ENCODE measurements at regions not wholly inside any gene's neighbourhood (a gene's known extent, or its start where the extent isn't known, plus 50 kb on each side); places are given as distances from the start of the nearest gene placed in this dataset.
"Not testable (repeated sequence)": the region's sequence is repeated elsewhere in the genome, so short reads cannot be mapped to it uniquely, and the experiment has no call there.

DNA sequence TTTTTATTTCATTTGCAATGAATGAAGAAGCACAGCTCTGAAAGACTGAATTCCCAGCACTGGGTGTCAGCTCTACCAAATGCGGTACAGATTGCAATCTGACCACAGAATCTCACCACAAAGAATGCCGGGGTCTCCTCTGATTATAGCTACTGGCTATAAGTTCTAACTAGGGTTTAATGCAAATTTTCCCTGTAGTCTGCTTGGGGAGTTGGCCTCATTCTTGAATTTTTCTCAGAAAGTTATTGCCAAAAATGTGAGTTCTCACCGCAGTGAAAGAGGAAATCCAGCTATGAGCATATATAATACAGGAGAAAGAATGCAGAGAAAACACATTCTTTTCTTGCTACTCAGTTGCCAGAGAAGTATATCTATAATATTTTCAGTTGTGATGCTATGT is 1255.7 kb upstream of the LRRTM3 start:
- Histone ChIP-seq H2AFZ (replicated peaks) (no peak overlapping the region), H3K27me3 (no peaks in the 10 kb centered on the region), H3F3A (ENCODE audit: low read depth) (no peaks in the 10 kb centered on the region), H3K9ac (no peak overlapping the region), H3K4me2 (no peak overlapping the region), H3K36me3 (no peaks in the 10 kb centered on the region), H3K9me3 (ENCODE audit: low read depth) (no peaks in the 10 kb centered on the region), H3K27ac (no peak overlapping the region), H3K4me1 (no peaks in the 10 kb centered on the region), H3K79me2 (ENCODE audit: low read depth) (no peaks in the 10 kb centered on the region), H4K20me1 (ENCODE audit: low read depth) (no peaks in the 10 kb centered on the region), H3K4me3 (no peak overlapping the region)
- no peak overlapping the region for H3K27ac Mint-ChIP-seq
- H3K27me3 Mint-ChIP-seq (ENCODE audit: insufficient read depth, low read depth) = no peaks in the 10 kb centered on the region
- no peak overlapping the region for H3K4me3 Mint-ChIP-seq
- peaks cover 5% of the 10 kb centered on the region for H3K36me3 Mint-ChIP-seq
- H3K4me1 Mint-ChIP-seq = no peaks in the 10 kb centered on the region
- H3K9me3 Mint-ChIP-seq = peaks cover 3% of the 10 kb centered on the region
- TF ChIP-seq, protein P1, sequence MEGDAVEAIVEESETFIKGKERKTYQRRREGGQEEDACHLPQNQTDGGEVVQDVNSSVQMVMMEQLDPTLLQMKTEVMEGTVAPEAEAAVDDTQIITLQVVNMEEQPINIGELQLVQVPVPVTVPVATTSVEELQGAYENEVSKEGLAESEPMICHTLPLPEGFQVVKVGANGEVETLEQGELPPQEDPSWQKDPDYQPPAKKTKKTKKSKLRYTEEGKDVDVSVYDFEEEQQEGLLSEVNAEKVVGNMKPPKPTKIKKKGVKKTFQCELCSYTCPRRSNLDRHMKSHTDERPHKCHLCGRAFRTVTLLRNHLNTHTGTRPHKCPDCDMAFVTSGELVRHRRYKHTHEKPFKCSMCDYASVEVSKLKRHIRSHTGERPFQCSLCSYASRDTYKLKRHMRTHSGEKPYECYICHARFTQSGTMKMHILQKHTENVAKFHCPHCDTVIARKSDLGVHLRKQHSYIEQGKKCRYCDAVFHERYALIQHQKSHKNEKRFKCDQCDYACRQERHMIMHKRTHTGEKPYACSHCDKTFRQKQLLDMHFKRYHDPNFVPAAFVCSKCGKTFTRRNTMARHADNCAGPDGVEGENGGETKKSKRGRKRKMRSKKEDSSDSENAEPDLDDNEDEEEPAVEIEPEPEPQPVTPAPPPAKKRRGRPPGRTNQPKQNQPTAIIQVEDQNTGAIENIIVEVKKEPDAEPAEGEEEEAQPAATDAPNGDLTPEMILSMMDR (IDR thresholded peaks at IDR 0.05) = no peak
- no peak for TF ChIP-seq EZH2phosphoT487 (IDR thresholded peaks at IDR 0.05)
- DNase-seq (ENCODE audit: low spot score) = no peak

DNA sequence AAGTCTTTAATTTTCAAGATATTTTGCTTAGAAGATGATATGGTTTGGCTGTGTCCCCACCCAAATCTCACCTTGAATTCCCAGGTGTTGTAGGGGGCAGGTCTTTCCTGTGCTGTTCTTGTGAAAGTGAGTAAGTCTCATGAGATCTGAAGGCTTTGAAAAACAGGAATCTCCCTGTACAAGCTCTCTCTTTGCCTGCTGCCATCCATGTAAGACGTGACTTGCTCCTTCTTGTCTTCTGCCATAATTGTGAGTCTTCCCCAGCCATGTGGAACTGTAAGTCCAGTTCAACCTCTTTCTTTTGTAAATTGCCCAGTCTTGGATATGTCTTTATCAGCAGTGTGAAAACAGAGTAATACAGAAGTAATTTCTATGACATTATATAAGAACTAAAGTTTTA is 1255.2 kb upstream of the LRRTM3 start:
- not testable (repeated sequence) for DNase-seq (ENCODE audit: low spot score); H3K4me1 Mint-ChIP-seq; H3K9me3 Mint-ChIP-seq; H3K27ac ChIP-seq; H3K27me3 ChIP-seq; H3K27me3 Mint-ChIP-seq (ENCODE audit: insufficient read depth, low read depth); H3K36me3 Mint-ChIP-seq; H3K4me1 ChIP-seq; H3K9ac ChIP-seq; H3K4me2 ChIP-seq; H2AFZ ChIP-seq (replicated peaks); H3F3A ChIP-seq (ENCODE audit: low read depth); H4K20me1 ChIP-seq (ENCODE audit: low read depth); H3K27ac Mint-ChIP-seq; H3K36me3 ChIP-seq; H3K4me3 ChIP-seq; H3K4me3 Mint-ChIP-seq; H3K9me3 ChIP-seq (ENCODE audit: low read depth); H3K79me2 ChIP-seq (ENCODE audit: low read depth)

DNA sequence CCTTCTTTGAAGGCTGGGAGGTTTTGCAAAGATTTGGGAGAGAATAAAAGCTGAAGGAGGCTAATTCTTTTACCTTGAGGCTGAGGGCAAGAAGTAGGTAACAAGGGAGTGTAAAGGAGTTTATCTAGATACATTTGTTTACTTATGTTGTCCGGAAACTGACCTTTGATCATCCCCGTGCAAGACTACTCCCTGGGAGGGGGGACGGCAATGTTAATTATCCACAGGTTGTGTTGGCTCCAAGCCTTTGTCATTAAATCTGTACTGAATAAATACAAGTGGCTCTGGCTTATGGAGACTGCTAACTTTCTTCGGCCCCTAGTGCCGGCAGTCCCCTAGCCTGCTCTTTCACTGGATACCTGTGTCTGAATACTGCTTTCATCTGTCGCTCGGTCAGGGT is 1250.6 kb upstream of the LRRTM3 start:
- H3K27ac Mint-ChIP-seq = no peak overlapping the region
- no peak for DNase-seq (ENCODE audit: low spot score)
- H3K9ac ChIP-seq = no peak overlapping the region
- H3K36me3 ChIP-seq = no peaks in the 10 kb centered on the region
- H3K36me3 Mint-ChIP-seq = no peaks in the 10 kb centered on the region
- no peaks in the 10 kb centered on the region for H3K4me1 ChIP-seq
- no peaks in the 10 kb centered on the region for H3K4me1 Mint-ChIP-seq
- H3K4me2 ChIP-seq = no peak overlapping the region
- H3K27ac ChIP-seq = no peak overlapping the region
- H3K9me3 ChIP-seq (ENCODE audit: low read depth) = no peaks in the 10 kb centered on the region
- H3K9me3 Mint-ChIP-seq = no peaks in the 10 kb centered on the region
- H4K20me1 ChIP-seq (ENCODE audit: low read depth) = no peaks in the 10 kb centered on the region
- no peaks in the 10 kb centered on the region for H3K27me3 ChIP-seq
- no peaks in the 10 kb centered on the region for H3K27me3 Mint-ChIP-seq (ENCODE audit: insufficient read depth, low read depth)
- no peak for TF ChIP-seq EZH2 (IDR thresholded peaks at IDR 0.05)
- TF ChIP-seq, protein P1 (IDR thresholded peaks at IDR 0.05) = no peak
- no peak for TF ChIP-seq EZH2phosphoT487 (IDR thresholded peaks at IDR 0.05)
- H2AFZ ChIP-seq (replicated peaks) = no peak overlapping the region
- H3K4me3 ChIP-seq = no peak overlapping the region
- no peaks in the 10 kb centered on the region for H3F3A ChIP-seq (ENCODE audit: low read depth)
- H3K4me3 Mint-ChIP-seq = no peak overlapping the region
- no peaks in the 10 kb centered on the region for H3K79me2 ChIP-seq (ENCODE audit: low read depth)

DNA sequence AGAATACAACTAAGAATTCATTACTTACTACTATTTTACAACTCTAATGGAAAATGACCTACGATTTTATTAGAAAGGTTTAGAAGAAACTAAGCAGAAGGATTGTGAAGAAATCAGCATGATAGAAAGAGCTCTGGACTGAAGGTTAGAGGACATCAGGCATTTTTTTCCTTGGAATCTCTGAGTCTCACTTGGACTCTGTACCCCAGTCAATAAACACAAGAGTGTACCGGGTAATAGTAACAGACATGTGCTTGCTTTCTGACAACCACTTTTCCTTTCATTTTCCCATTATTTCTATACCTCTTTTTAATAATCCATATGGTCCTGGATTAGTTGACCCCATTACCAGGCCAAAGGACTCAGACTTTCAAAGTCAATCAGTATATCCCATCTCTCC is 1240.9 kb upstream of the LRRTM3 start:
- Histone ChIP-seq H3K4me3 (no peak overlapping the region), H3K9me3 (ENCODE audit: low read depth) (no peaks in the 10 kb centered on the region), H3K9ac (no peak overlapping the region), H3K27me3 (no peaks in the 10 kb centered on the region), H3K4me2 (no peak overlapping the region), H4K20me1 (ENCODE audit: low read depth) (no peaks in the 10 kb centered on the region), H3F3A (ENCODE audit: low read depth) (no peaks in the 10 kb centered on the region), H3K4me1 (no peaks in the 10 kb centered on the region), H2AFZ (replicated peaks) (no peak overlapping the region), H3K27ac (no peak overlapping the region), H3K79me2 (ENCODE audit: low read depth) (no peaks in the 10 kb centered on the region), H3K36me3 (no peaks in the 10 kb centered on the region)
- peaks cover 2% of the 10 kb centered on the region for H3K27me3 Mint-ChIP-seq (ENCODE audit: insufficient read depth, low read depth)
- DNase-seq (ENCODE audit: low spot score) = no peak
- no peak for TF ChIP-seq EZH2phosphoT487 (IDR thresholded peaks at IDR 0.05)
- no peak for TF ChIP-seq EZH2 (IDR thresholded peaks at IDR 0.05)
- TF ChIP-seq, protein P1 (IDR thresholded peaks at IDR 0.05) = no peak
- H3K4me3 Mint-ChIP-seq = no peak overlapping the region
- H3K27ac Mint-ChIP-seq = no peak overlapping the region
- H3K9me3 Mint-ChIP-seq = no peaks in the 10 kb centered on the region
- H3K36me3 Mint-ChIP-seq = no peaks in the 10 kb centered on the region
- H3K4me1 Mint-ChIP-seq = no peaks in the 10 kb centered on the region

Data from neural progenitor cell (in vitro differentiated cells).